Stomach (tissue), 8 donors: ENCODE measurements at regions not wholly inside any gene's neighbourhood (a gene's known extent, or its start where the extent isn't known, plus 50 kb on each side); places are given as distances from the start of the nearest gene placed in this dataset.
A peak's percentile ranks its signal among the peaks of the same experiment; 100 is the strongest.

Experiments
- DNase-seq, 2 donors: peaks; one replicate each; pipeline versions ENCODE4 v3.0.0 to v3.0.0-alpha.2; 2013 to 2019
- H3K27ac ChIP-seq, 5 donors: fragments of 200-600 bp in 4 of 5; sonication (generic) in 4 of 5; one replicate each; pipeline ENCODE4 v1.5.1; 2013 to 2019; ENCODE audit warnings: mild to moderate bottlenecking in 1 of 5, moderate library complexity in 1 of 5
- H3K27me3 ChIP-seq, 3 donors: fragments of 200-600 bp; sonication (generic); one replicate each; pipeline ENCODE4 v1.5.1; 2017 to 2019; ENCODE audit warnings: mixed run types in 1 of 3
- H3K36me3 ChIP-seq, 4 donors: fragments of 200-600 bp; sonication (generic); 1 replicate in 3 of 4; 2 replicates in 1 of 4; pipeline ENCODE4 v1.5.1; 2016 to 2019
- H3K4me1 ChIP-seq, 4 donors: fragments of 200-600 bp; sonication (generic); one replicate each; pipeline ENCODE4 v1.5.1; 2016 to 2019
- H3K4me3 ChIP-seq, 4 donors: fragments of 200-600 bp; sonication (generic) in 3 of 4; one replicate each; pipeline ENCODE4 v1.5.1; 2016 to 2019; ENCODE audit warnings: mild to moderate bottlenecking in 1 of 4
- H3K9me3 ChIP-seq, 4 donors: fragments of 200-600 bp; sonication (generic); one replicate each; pipeline ENCODE4 v1.5.1; 2016 to 2019
- EP300 ChIP-seq: sonication (generic); formaldehyde crosslinking; IDR thresholded peaks from one replicate; pipeline ENCODE4 v1.6.1; 2017; ENCODE audit warnings: antibody characterized with exemption
- POLR2A ChIP-seq, 4 donors: fragments of 450-650 bp; IDR thresholded peaks; one replicate each; pipeline ENCODE4 v1.6.1; 2016; ENCODE audit warnings: antibody characterized with exemption in 4 of 4, control low read depth in 2 of 4, mild to moderate bottlenecking in 1 of 4, moderate library complexity in 1 of 4
- POLR2AphosphoS5 ChIP-seq, 3 donors: sonication (generic); formaldehyde crosslinking; IDR thresholded peaks; one replicate each; pipeline ENCODE4 v1.6.1; 2016; ENCODE audit warnings: antibody characterized with exemption in 3 of 3
- WGBS, 5 donors: extraction: QIAGEN DNeasy Blood & Tissue Kit in 3 of 5; methylation state at CpG; one replicate each; pipeline versions ENCODE4 v1.1.5 to v1.1.7; 2013 to 2018; 5-methylcytosine and 5-hydroxymethylcytosine counted together
- intact Hi-C: fragments of 100-400 bp; cut with DNase I; formaldehyde crosslinking; loops from one replicate; pipeline ENCODE4 v1.15.1; 2023; ENCODE audit warnings: low total_unique reads
- TF ChIP-seq, protein P1 (sequence below), 7 experiments: fragments of 450-650 bp in 4 of 7; fragments of 200-600 bp in 3 of 7; sonication (generic) in 3 of 7; IDR thresholded peaks; one replicate each; pipeline ENCODE4 v1.5.1; 2016 to 2019; ENCODE audit warnings: antibody characterized with exemption in 7 of 7, control low read depth in 2 of 7, mild to moderate bottlenecking in 1 of 7
- donor health status: healthy with polysubstance abuse.
- donor health status: Bipolar disorder and iron deficiency.
- donor health status: healthy.

GRCh38 chr2:34601561-34601960 lies 1002.5 kb upstream of the FAM98A start:
- no peak for DNase-seq
- Histone ChIP-seq H3K27ac (no peak overlapping the region), H3K27me3 (no peaks in the 10 kb centered on the region), H3K4me3 (no peak overlapping the region), H3K9me3 (no peaks in the 10 kb centered on the region), H3K36me3 (no peaks in the 10 kb centered on the region), H3K4me1 (no peaks in the 10 kb centered on the region)
- 30 to 61% (median 42%) methylated on average over 2 of the region's 2 CpGs for WGBS, 5 donors
- no peak for TF ChIP-seq EP300
- TF ChIP-seq POLR2AphosphoS5 (IDR thresholded peaks at IDR 0.05): no peak
- TF ChIP-seq POLR2A (IDR thresholded peaks at IDR 0.05): no peak
- TF ChIP-seq, protein P1, sequence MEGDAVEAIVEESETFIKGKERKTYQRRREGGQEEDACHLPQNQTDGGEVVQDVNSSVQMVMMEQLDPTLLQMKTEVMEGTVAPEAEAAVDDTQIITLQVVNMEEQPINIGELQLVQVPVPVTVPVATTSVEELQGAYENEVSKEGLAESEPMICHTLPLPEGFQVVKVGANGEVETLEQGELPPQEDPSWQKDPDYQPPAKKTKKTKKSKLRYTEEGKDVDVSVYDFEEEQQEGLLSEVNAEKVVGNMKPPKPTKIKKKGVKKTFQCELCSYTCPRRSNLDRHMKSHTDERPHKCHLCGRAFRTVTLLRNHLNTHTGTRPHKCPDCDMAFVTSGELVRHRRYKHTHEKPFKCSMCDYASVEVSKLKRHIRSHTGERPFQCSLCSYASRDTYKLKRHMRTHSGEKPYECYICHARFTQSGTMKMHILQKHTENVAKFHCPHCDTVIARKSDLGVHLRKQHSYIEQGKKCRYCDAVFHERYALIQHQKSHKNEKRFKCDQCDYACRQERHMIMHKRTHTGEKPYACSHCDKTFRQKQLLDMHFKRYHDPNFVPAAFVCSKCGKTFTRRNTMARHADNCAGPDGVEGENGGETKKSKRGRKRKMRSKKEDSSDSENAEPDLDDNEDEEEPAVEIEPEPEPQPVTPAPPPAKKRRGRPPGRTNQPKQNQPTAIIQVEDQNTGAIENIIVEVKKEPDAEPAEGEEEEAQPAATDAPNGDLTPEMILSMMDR (IDR thresholded peaks at IDR 0.05): no peak
- intact Hi-C loops: no loop called here

GRCh38 chr2:34578641-34579040 lies 979.5 kb upstream of the FAM98A start:
- no peak overlapping the region for H3K4me3 ChIP-seq
- no peaks in the 10 kb centered on the region for H3K27me3 ChIP-seq
- DNase-seq: no peak
- H3K4me1 ChIP-seq: no peaks in the 10 kb centered on the region
- TF ChIP-seq, protein P1 (IDR thresholded peaks at IDR 0.05): no peak
- no peak for TF ChIP-seq POLR2A (IDR thresholded peaks at IDR 0.05)
- TF ChIP-seq POLR2AphosphoS5 (IDR thresholded peaks at IDR 0.05): no peak
- no peak for TF ChIP-seq EP300
- intact Hi-C loops: no loop called here
- H3K9me3 ChIP-seq: no peaks in the 10 kb centered on the region
- 68 to 80% (median 73%) methylated on average over 2 of the region's 2 CpGs for WGBS, 5 donors
- H3K36me3 ChIP-seq: no peaks in the 10 kb centered on the region
- no peak overlapping the region for H3K27ac ChIP-seq

GRCh38 chr2:34570266-34570872 lies 971.3 kb upstream of the FAM98A start:
- H3K9me3 ChIP-seq: no peaks in the 10 kb centered on the region
- peak; percentile 40 to 66 for DNase-seq
- H3K4me3 ChIP-seq: no peak overlapping the region
- no peaks in the 10 kb centered on the region for H3K36me3 ChIP-seq
- intact Hi-C loops: no loop called here
- no peaks in the 10 kb centered on the region for H3K27me3 ChIP-seq
- 56 to 76% (median 63%) methylated on average over 6 to 7 of the region's 7 CpGs for WGBS, 5 donors
- H3K4me1 ChIP-seq: no peaks in the 10 kb centered on the region
- TF ChIP-seq POLR2A (IDR thresholded peaks at IDR 0.05): no peak
- no peak for TF ChIP-seq EP300
- TF ChIP-seq, protein P1 (IDR thresholded peaks at IDR 0.05): peak in 4 of 7 experiments; percentile 27 to 68 (median 40)
- no peak for TF ChIP-seq POLR2AphosphoS5 (IDR thresholded peaks at IDR 0.05)
- no peak overlapping the region for H3K27ac ChIP-seq

- intact Hi-C loops: no loop called here
- WGBS, 5 donors: 83 to 89% (median 85%) methylated on average over 7 of the region's 7 CpGs
- no peak overlapping the region for H3K4me3 ChIP-seq
- H3K9me3 ChIP-seq: no peaks in the 10 kb centered on the region
- H3K27ac ChIP-seq: no peak overlapping the region
- DNase-seq: no peak
- no peaks in the 10 kb centered on the region for H3K36me3 ChIP-seq
- no peaks in the 10 kb centered on the region for H3K4me1 ChIP-seq
- no peak for TF ChIP-seq EP300
- TF ChIP-seq, protein P1 (IDR thresholded peaks at IDR 0.05): no peak
- no peak for TF ChIP-seq POLR2A (IDR thresholded peaks at IDR 0.05)
- TF ChIP-seq POLR2AphosphoS5 (IDR thresholded peaks at IDR 0.05): no peak
- no peaks in the 10 kb centered on the region for H3K27me3 ChIP-seq
Observed at GRCh38 chr2:34567128-34567527, 968.0 kb upstream of the FAM98A start.
